RWPE2 (cell line): ENCODE measurements at regions not wholly inside any gene's neighbourhood (a gene's known extent, or its start where the extent isn't known, plus 50 kb on each side); places are given as distances from the start of the nearest gene placed in this dataset.

Experiments
- ATAC-seq: fragments of 200-7000 bp; cut with Tn5 transposase; 3 replicates; pipeline ENCODE4 v1.9.1; 2021; ENCODE audit warnings: low read depth
- DNase-seq: peaks from one replicate; pipeline ENCODE4 v3.0.0-alpha.2; 2020; ENCODE audit warnings: low spot score
- H3K27ac ChIP-seq: fragments of 450-650 bp; 2 replicates; pipeline ENCODE4 v1.5.1; 2017; ENCODE audit warnings: mild to moderate bottlenecking; ENCODE audit not compliant: poor library complexity, severe bottlenecking
- H3K27me3 ChIP-seq: fragments of 250-450 bp; sonication (Bioruptor Pico); 2 replicates; pipeline ENCODE4 v1.5.1; 2021; ENCODE audit warnings: mild to moderate bottlenecking, moderate library complexity; ENCODE audit not compliant: insufficient read depth, poor library complexity, severe bottlenecking
- H3K36me3 ChIP-seq: fragments of 250-450 bp; sonication (Bioruptor Pico); 2 replicates; pipeline ENCODE4 v1.5.1; 2020; ENCODE audit warnings: low read depth, mild to moderate bottlenecking, moderate library complexity
- H3K4me1 ChIP-seq: fragments of 250-450 bp; sonication (Bioruptor Pico); 2 replicates; pipeline ENCODE4 v1.5.1; 2021; ENCODE audit warnings: mild to moderate bottlenecking, moderate library complexity; ENCODE audit not compliant: insufficient read depth, poor library complexity, severe bottlenecking
- H3K4me3 ChIP-seq: fragments of 250-450 bp; sonication (Bioruptor Pico); 2 replicates; pipeline ENCODE4 v1.5.1; 2021; ENCODE audit warnings: mild to moderate bottlenecking, moderate library complexity; ENCODE audit not compliant: severe bottlenecking
- H3K9me3 ChIP-seq: fragments of 250-450 bp; sonication (Bioruptor Pico); 2 replicates; pipeline ENCODE4 v1.5.1; 2021; ENCODE audit warnings: mild to moderate bottlenecking, moderate library complexity; ENCODE audit not compliant: severe bottlenecking
- CTCF ChIP-seq: fragments of 450-650 bp; IDR thresholded peaks from one replicate; pipeline ENCODE4 v1.5.1; 2017; ENCODE audit warnings: mild to moderate bottlenecking, moderate library complexity; ENCODE audit not compliant: poor library complexity, severe bottlenecking

- ATAC-seq, result no peak
These were observed 757.7 kb upstream of the ID2 start for GRCh38 chr2:7924023-7924762.

GRCh38 chr2:7925506-7925905 lies 756.4 kb upstream of the ID2 start:
- no peaks in the 10 kb centered on the region for H3K9me3 ChIP-seq
- H3K4me3 ChIP-seq, result no peak overlapping the region
- H3K27me3 ChIP-seq, result no peaks in the 10 kb centered on the region
- no peaks in the 10 kb centered on the region for H3K36me3 ChIP-seq
- H3K27ac ChIP-seq, result no peak overlapping the region
- TF ChIP-seq CTCF, result no peak
- no peaks in the 10 kb centered on the region for H3K4me1 ChIP-seq
- DNase-seq (no peak), ATAC-seq (no peak)

More at GRCh38 chr2:7924023-7924762, 757.7 kb upstream of the ID2 start:
- H3K27me3 ChIP-seq, result no peaks in the 10 kb centered on the region
- H3K36me3 ChIP-seq, result no peaks in the 10 kb centered on the region
- H3K4me1 ChIP-seq, result no peaks in the 10 kb centered on the region
- no peak for DNase-seq
- TF ChIP-seq CTCF, result no peak
- H3K9me3 ChIP-seq, result no peaks in the 10 kb centered on the region
- no peak overlapping the region for H3K27ac ChIP-seq
- H3K4me3 ChIP-seq, result no peak overlapping the region

- H3K27ac ChIP-seq, result no peak overlapping the region
- DNase-seq (no peak), ATAC-seq (no peak)
- no peak for TF ChIP-seq CTCF
- no peaks in the 10 kb centered on the region for H3K4me1 ChIP-seq
- no peaks in the 10 kb centered on the region for H3K36me3 ChIP-seq
- no peaks in the 10 kb centered on the region for H3K27me3 ChIP-seq
- no peaks in the 10 kb centered on the region for H3K9me3 ChIP-seq
- H3K4me3 ChIP-seq, result no peak overlapping the region
These were observed 754.2 kb upstream of the ID2 start for GRCh38 chr2:7927691-7928090.

GRCh38 chr2:7929281-7929680 lies 752.6 kb upstream of the ID2 start:
- ATAC-seq (no peak), DNase-seq (no peak)
- H3K9me3 ChIP-seq, result no peaks in the 10 kb centered on the region
- no peak overlapping the region for H3K4me3 ChIP-seq
- H3K27me3 ChIP-seq, result no peaks in the 10 kb centered on the region
- no peak for TF ChIP-seq CTCF
- H3K36me3 ChIP-seq, result no peaks in the 10 kb centered on the region
- H3K4me1 ChIP-seq, result no peaks in the 10 kb centered on the region
- H3K27ac ChIP-seq, result no peak overlapping the region
